ENCODE measurements at regions not wholly inside any gene's neighbourhood (a gene's known extent, or its start where the extent isn't known, plus 50 kb on each side); places are given as distances from the start of the nearest gene placed in this dataset.

- Histone ChIP-seq H3K4me3 (ENCODE audit: low read depth in 1 of 2, low read length in 2 of 2) (no peak overlapping the region), H3K27ac (ENCODE audit: low read length) (no peak overlapping the region), H3K36me3 (ENCODE audit: control insufficient read depth in 1 of 2, insufficient read depth in 2 of 2, low read length in 2 of 2) (no peaks in the 10 kb centered on the region), H3K27me3 (ENCODE audit: low read depth, low read length) (no peaks in the 10 kb centered on the region), H3K9me3 (ENCODE audit: control insufficient read depth in 1 of 2, low read length in 2 of 2) (no peaks in the 10 kb centered on the region), H3K4me1 (ENCODE audit: control insufficient read depth in 1 of 2, insufficient read depth in 2 of 2, low read length in 2 of 2) (no peaks in the 10 kb centered on the region)
Observed at GRCh38 chr6:140931581-140931980, 1201.1 kb upstream of the GJE1 start.

DNA sequence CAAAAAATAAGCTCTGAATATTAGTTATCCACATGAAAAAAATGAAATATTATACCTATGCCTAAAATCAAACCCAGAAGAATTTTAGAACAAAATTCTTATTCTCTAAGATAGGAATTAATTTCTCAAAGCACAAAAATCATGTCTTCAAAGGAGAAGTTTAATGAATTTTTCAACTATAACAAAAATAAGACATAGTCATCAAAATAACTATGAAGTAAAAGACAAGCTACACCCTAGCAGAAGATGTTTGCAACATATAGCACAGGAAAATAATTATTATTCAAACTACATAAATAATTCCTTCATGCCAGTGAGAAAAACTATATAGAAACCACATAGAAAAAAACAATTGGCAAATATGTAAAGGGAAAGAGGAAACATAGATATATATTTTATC, 1203.6 kb upstream of the GJE1 start:
- no peaks in the 10 kb centered on the region for H3K27me3 ChIP-seq (ENCODE audit: low read depth, low read length)
- no peaks in the 10 kb centered on the region for H3K4me1 ChIP-seq (ENCODE audit: control insufficient read depth in 1 of 2, insufficient read depth in 2 of 2, low read length in 2 of 2)
- no peaks in the 10 kb centered on the region for H3K9me3 ChIP-seq (ENCODE audit: control insufficient read depth in 1 of 2, low read length in 2 of 2)
- no peaks in the 10 kb centered on the region for H3K36me3 ChIP-seq (ENCODE audit: control insufficient read depth in 1 of 2, insufficient read depth in 2 of 2, low read length in 2 of 2)
- H3K27ac ChIP-seq (ENCODE audit: low read length) = no peak overlapping the region
- H3K4me3 ChIP-seq (ENCODE audit: low read depth in 1 of 2, low read length in 2 of 2) = no peak overlapping the region

GRCh38 chr6:140923048-140923447, 1209.7 kb upstream of the GJE1 start:
- Histone ChIP-seq H3K4me3 (ENCODE audit: low read depth in 1 of 2, low read length in 2 of 2) (no peak overlapping the region), H3K27me3 (ENCODE audit: low read depth, low read length) (no peaks in the 10 kb centered on the region), H3K27ac (ENCODE audit: low read length) (no peak overlapping the region), H3K4me1 (ENCODE audit: control insufficient read depth in 1 of 2, insufficient read depth in 2 of 2, low read length in 2 of 2) (no peaks in the 10 kb centered on the region), H3K9me3 (ENCODE audit: control insufficient read depth in 1 of 2, low read length in 2 of 2) (no peaks in the 10 kb centered on the region), H3K36me3 (ENCODE audit: control insufficient read depth in 1 of 2, insufficient read depth in 2 of 2, low read length in 2 of 2) (no peaks in the 10 kb centered on the region)

DNA sequence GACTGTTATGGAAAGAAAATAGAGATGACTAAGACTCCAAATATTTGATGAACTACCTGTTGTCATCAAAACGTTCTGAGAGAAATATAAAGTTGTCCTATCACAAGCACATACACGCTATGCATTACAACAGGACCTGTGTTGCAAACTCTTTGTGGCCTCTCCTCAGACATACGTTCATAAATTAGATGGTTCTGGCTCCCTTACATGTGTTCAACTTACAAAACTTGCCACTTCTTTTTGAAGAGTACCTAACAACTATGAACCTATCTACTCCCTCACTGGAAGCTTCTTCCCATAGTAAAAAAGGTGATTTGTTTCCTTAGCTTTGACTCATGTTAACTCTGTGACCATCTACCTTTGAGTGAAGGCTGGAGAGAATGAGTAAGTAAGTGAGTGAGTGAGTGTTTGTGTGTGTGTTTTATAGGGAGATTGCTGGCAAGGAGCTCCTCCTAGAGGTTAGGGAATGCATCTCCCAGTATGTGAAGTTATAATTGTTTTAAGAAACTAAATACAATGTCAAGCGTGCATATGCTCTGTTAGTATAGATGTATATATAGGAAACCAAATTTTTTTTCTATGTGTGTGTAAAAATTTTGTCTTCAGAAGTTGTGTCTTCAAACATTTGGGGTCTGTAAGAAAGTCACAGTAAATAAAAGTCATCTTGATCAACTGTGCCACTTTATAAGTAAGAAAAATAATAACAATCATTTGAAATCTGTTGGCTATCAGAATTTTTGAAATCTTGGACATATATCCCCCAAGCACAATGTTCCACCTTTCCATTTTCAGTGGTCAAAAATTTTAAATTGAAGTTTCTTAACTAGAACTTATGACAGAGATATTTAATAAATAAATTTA, 1211.1 kb upstream of the GJE1 start:
- Histone ChIP-seq H3K27me3 (ENCODE audit: low read depth, low read length) (no peaks in the 10 kb centered on the region), H3K4me3 (ENCODE audit: low read depth in 1 of 2, low read length in 2 of 2) (no peak overlapping the region), H3K36me3 (ENCODE audit: control insufficient read depth in 1 of 2, insufficient read depth in 2 of 2, low read length in 2 of 2) (no peaks in the 10 kb centered on the region), H3K9me3 (ENCODE audit: control insufficient read depth in 1 of 2, low read length in 2 of 2) (no peaks in the 10 kb centered on the region), H3K27ac (ENCODE audit: low read length) (no peak overlapping the region), H3K4me1 (ENCODE audit: control insufficient read depth in 1 of 2, insufficient read depth in 2 of 2, low read length in 2 of 2) (no peaks in the 10 kb centered on the region)

- Histone ChIP-seq H3K36me3 (ENCODE audit: control insufficient read depth in 1 of 2, insufficient read depth in 2 of 2, low read length in 2 of 2) (no peaks in the 10 kb centered on the region), H3K4me3 (ENCODE audit: low read depth in 1 of 2, low read length in 2 of 2) (no peak overlapping the region), H3K27me3 (ENCODE audit: low read depth, low read length) (no peaks in the 10 kb centered on the region), H3K27ac (ENCODE audit: low read length) (no peak overlapping the region), H3K9me3 (ENCODE audit: control insufficient read depth in 1 of 2, low read length in 2 of 2) (no peaks in the 10 kb centered on the region), H3K4me1 (ENCODE audit: control insufficient read depth in 1 of 2, insufficient read depth in 2 of 2, low read length in 2 of 2) (no peaks in the 10 kb centered on the region)
Observed at GRCh38 chr6:140917911-140918310, 1214.8 kb upstream of the GJE1 start.

- H3K36me3 ChIP-seq (ENCODE audit: control insufficient read depth in 1 of 2, insufficient read depth in 2 of 2, low read length in 2 of 2) = no peaks in the 10 kb centered on the region
- no peaks in the 10 kb centered on the region for H3K9me3 ChIP-seq (ENCODE audit: control insufficient read depth in 1 of 2, low read length in 2 of 2)
- no peak overlapping the region for H3K4me3 ChIP-seq (ENCODE audit: low read depth in 1 of 2, low read length in 2 of 2)
- no peaks in the 10 kb centered on the region for H3K27me3 ChIP-seq (ENCODE audit: low read depth, low read length)
- H3K27ac ChIP-seq (ENCODE audit: low read length) = no peak overlapping the region
- no peaks in the 10 kb centered on the region for H3K4me1 ChIP-seq (ENCODE audit: control insufficient read depth in 1 of 2, insufficient read depth in 2 of 2, low read length in 2 of 2)
Observed at GRCh38 chr6:140915551-140915950, 1217.2 kb upstream of the GJE1 start.

GRCh38 chr6:140915103-140915502, 1217.6 kb upstream of the GJE1 start:
- Histone ChIP-seq H3K27ac (ENCODE audit: low read length) (no peak overlapping the region), H3K4me3 (ENCODE audit: low read depth in 1 of 2, low read length in 2 of 2) (no peak overlapping the region), H3K36me3 (ENCODE audit: control insufficient read depth in 1 of 2, insufficient read depth in 2 of 2, low read length in 2 of 2) (no peaks in the 10 kb centered on the region), H3K9me3 (ENCODE audit: control insufficient read depth in 1 of 2, low read length in 2 of 2) (no peaks in the 10 kb centered on the region), H3K27me3 (ENCODE audit: low read depth, low read length) (no peaks in the 10 kb centered on the region), H3K4me1 (ENCODE audit: control insufficient read depth in 1 of 2, insufficient read depth in 2 of 2, low read length in 2 of 2) (no peaks in the 10 kb centered on the region)

DNA sequence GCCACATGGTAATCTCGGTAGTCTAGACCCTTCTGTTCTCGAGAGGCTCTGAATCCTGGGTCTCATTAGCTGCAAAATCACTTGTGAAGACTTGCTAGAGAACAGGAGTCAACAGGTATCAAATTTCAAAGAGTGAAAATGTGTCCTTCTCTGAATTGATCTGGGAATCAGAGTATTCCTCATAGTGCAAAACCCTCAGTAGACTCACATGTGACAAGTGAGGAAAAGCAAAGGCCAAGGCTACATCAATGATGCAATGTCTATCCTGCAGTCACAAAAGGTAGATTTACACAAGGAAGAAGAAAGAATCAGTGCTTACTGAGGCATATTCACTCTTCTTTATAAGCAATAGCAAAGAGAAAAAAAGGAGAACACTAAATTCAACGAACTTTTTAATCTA, 1220.0 kb upstream of the GJE1 start:
- Histone ChIP-seq H3K9me3 (ENCODE audit: control insufficient read depth in 1 of 2, low read length in 2 of 2) (no peaks in the 10 kb centered on the region), H3K4me1 (ENCODE audit: control insufficient read depth in 1 of 2, insufficient read depth in 2 of 2, low read length in 2 of 2) (no peaks in the 10 kb centered on the region), H3K27me3 (ENCODE audit: low read depth, low read length) (no peaks in the 10 kb centered on the region), H3K27ac (ENCODE audit: low read length) (no peak overlapping the region), H3K4me3 (ENCODE audit: low read depth in 1 of 2, low read length in 2 of 2) (no peak overlapping the region), H3K36me3 (ENCODE audit: control insufficient read depth in 1 of 2, insufficient read depth in 2 of 2, low read length in 2 of 2) (no peaks in the 10 kb centered on the region)

- no peak overlapping the region for H3K27ac ChIP-seq (ENCODE audit: low read length)
- H3K4me3 ChIP-seq (ENCODE audit: low read depth in 1 of 2, low read length in 2 of 2) = no peak overlapping the region
- no peaks in the 10 kb centered on the region for H3K27me3 ChIP-seq (ENCODE audit: low read depth, low read length)
- no peaks in the 10 kb centered on the region for H3K9me3 ChIP-seq (ENCODE audit: control insufficient read depth in 1 of 2, low read length in 2 of 2)
- no peaks in the 10 kb centered on the region for H3K4me1 ChIP-seq (ENCODE audit: control insufficient read depth in 1 of 2, insufficient read depth in 2 of 2, low read length in 2 of 2)
- no peaks in the 10 kb centered on the region for H3K36me3 ChIP-seq (ENCODE audit: control insufficient read depth in 1 of 2, insufficient read depth in 2 of 2, low read length in 2 of 2)
Observed at GRCh38 chr6:140909625-140910024, 1223.1 kb upstream of the GJE1 start.

GRCh38 chr6:140909156-140909555, 1223.6 kb upstream of the GJE1 start:
- Histone ChIP-seq H3K27me3 (ENCODE audit: low read depth, low read length) (no peaks in the 10 kb centered on the region), H3K27ac (ENCODE audit: low read length) (no peak overlapping the region), H3K36me3 (ENCODE audit: control insufficient read depth in 1 of 2, insufficient read depth in 2 of 2, low read length in 2 of 2) (no peaks in the 10 kb centered on the region), H3K9me3 (ENCODE audit: control insufficient read depth in 1 of 2, low read length in 2 of 2) (no peaks in the 10 kb centered on the region), H3K4me1 (ENCODE audit: control insufficient read depth in 1 of 2, insufficient read depth in 2 of 2, low read length in 2 of 2) (no peaks in the 10 kb centered on the region), H3K4me3 (ENCODE audit: low read depth in 1 of 2, low read length in 2 of 2) (no peak overlapping the region)

- H3K4me1 ChIP-seq (ENCODE audit: control insufficient read depth in 1 of 2, insufficient read depth in 2 of 2, low read length in 2 of 2) = no peaks in the 10 kb centered on the region
- no peak overlapping the region for H3K27ac ChIP-seq (ENCODE audit: low read length)
- H3K4me3 ChIP-seq (ENCODE audit: low read depth in 1 of 2, low read length in 2 of 2) = no peak overlapping the region
- no peaks in the 10 kb centered on the region for H3K36me3 ChIP-seq (ENCODE audit: control insufficient read depth in 1 of 2, insufficient read depth in 2 of 2, low read length in 2 of 2)
- no peaks in the 10 kb centered on the region for H3K27me3 ChIP-seq (ENCODE audit: low read depth, low read length)
- no peaks in the 10 kb centered on the region for H3K9me3 ChIP-seq (ENCODE audit: control insufficient read depth in 1 of 2, low read length in 2 of 2)
Observed at GRCh38 chr6:140908505-140908904, 1224.2 kb upstream of the GJE1 start.

- no peaks in the 10 kb centered on the region for H3K4me1 ChIP-seq (ENCODE audit: control insufficient read depth in 1 of 2, insufficient read depth in 2 of 2, low read length in 2 of 2)
Observed at GRCh38 chr6:140907235-140907634, 1225.5 kb upstream of the GJE1 start.

More at GRCh38 chr6:140907235-140907634, 1225.5 kb upstream of the GJE1 start:
- no peaks in the 10 kb centered on the region for H3K36me3 ChIP-seq (ENCODE audit: control insufficient read depth in 1 of 2, insufficient read depth in 2 of 2, low read length in 2 of 2)
- no peaks in the 10 kb centered on the region for H3K9me3 ChIP-seq (ENCODE audit: control insufficient read depth in 1 of 2, low read length in 2 of 2)
- no peak overlapping the region for H3K27ac ChIP-seq (ENCODE audit: low read length)
- H3K4me3 ChIP-seq (ENCODE audit: low read depth in 1 of 2, low read length in 2 of 2) = no peak overlapping the region
- no peaks in the 10 kb centered on the region for H3K27me3 ChIP-seq (ENCODE audit: low read depth, low read length)
